ENCODE measurements at regions not wholly inside any gene's neighbourhood (a gene's known extent, or its start where the extent isn't known, plus 50 kb on each side); places are given as distances from the start of the nearest gene placed in this dataset.
A peak's percentile ranks its signal among the peaks of the same experiment; 100 is the strongest.

DNA sequence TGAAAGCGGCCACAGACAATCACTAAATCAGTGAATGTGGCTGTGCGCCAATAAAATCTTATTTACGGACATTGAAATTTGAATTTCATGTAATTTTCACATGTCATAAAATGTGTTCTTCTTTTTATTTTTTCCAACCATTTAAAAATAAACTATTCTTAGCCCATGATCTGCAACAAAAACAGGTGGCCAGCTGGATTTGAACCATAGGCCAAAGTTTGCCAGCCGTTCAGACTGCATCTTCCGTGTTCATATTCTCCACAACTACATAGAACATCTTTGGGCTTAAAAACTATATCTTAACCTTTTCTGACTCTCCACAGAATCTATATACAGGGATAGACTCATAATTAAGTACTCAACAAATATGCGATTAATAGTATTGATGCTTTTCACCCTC is 81.2 kb upstream of the RALGPS2 start (continued):
- no peak for TF ChIP-seq ZEB2 (tag by site-specific recombination; IDR thresholded peaks at IDR 0.05)
- TF ChIP-seq, protein P1, sequence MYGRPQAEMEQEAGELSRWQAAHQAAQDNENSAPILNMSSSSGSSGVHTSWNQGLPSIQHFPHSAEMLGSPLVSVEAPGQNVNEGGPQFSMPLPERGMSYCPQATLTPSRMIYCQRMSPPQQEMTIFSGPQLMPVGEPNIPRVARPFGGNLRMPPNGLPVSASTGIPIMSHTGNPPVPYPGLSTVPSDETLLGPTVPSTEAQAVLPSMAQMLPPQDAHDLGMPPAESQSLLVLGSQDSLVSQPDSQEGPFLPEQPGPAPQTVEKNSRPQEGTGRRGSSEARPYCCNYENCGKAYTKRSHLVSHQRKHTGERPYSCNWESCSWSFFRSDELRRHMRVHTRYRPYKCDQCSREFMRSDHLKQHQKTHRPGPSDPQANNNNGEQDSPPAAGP (tag by site-specific recombination; IDR thresholded peaks at IDR 0.05), result no peak
- no peak for TF ChIP-seq ZNF585B (tag by site-specific recombination; IDR thresholded peaks at IDR 0.05)
- TF ChIP-seq ZNF518A (tag by site-specific recombination; conservative IDR thresholded peaks at IDR 0.05; ENCODE audit: low read depth), result no peak
- no peak for TF ChIP-seq ZIC2 (tag by site-specific recombination; IDR thresholded peaks at IDR 0.05)

DNA sequence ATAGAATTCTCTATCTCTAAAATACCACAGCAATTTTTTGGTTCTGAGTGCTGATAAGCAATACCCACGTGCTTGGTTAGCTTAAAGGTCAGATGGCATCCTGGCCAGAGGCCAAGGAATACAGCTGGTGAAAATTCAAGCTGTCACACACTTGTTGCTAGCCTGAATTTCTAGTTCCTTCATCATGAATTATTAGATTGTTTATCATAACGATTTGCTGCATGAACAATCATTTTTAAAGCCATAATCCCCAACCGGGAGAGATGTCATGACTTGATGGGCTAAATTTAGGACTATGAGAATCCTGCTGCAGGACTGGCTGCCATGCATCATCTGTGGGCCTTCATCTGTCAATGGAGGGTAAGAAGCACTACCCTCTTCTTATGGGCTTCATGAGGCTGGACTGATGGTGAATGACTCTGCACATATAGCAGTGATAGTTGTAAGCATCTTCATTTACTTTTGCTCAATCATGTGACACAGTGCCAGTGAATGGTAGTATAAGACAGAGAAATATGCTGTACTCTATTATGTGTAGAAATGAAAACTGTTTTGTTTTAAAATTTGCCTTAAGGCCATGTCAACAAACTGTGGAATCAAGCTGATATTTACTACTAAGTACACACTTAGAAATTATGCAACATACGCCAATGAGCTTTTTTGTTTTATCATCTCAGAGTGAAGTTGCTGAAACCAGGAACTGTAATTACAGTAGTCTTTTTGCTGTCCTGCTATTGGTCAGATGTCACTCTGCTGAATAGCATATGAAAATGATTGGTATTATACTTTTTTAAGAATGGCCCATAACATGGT is 80.5 kb upstream of the RALGPS2 start:
- TF ChIP-seq TRIM28 (IDR thresholded peaks at IDR 0.05; ENCODE audit: borderline replicate concordance, low read length) (0 out of 2 replicates have a peak, but pooled peaks have one; percentile 22), ZNF350 (tag by site-specific recombination; IDR thresholded peaks at IDR 0.05) (no peak), FEZF1 (tag by site-specific recombination; IDR thresholded peaks at IDR 0.05) (no peak), SCRT2 (tag by site-specific recombination; IDR thresholded peaks at IDR 0.05) (peak; percentile 84)
- Histone ChIP-seq H3K4me1 (ENCODE audit: control insufficient read depth, insufficient read depth, low read length) (peaks cover 5% of the 10 kb centered on the region), H3K4me3 (ENCODE audit: low read depth, low read length) (no peak overlapping the region), H3K27ac (ENCODE audit: extremely low read depth, low read depth, low read length) (no peak overlapping the region), H3K9me3 (ENCODE audit: control insufficient read depth, insufficient read depth, low read depth, low read length) (no peaks in the 10 kb centered on the region), H3K36me3 (ENCODE audit: control insufficient read depth in 2 of 2, insufficient read depth in 1 of 2, low read length in 2 of 2) (no peaks in the 10 kb centered on the region)
- ChIA-PET CTCF (interaction anchor here (0.7 to 1.4 kb wide), 2 partner anchors 9 to 72 kb away, joined by 3 read pairs; no protein-coding TSS in a partner anchor), POLR2A (no interaction called here)

GRCh38 chr1:178645157-178645807 is 79.8 kb upstream of the RALGPS2 start:
- H3K36me3 ChIP-seq (ENCODE audit: control insufficient read depth in 2 of 2, insufficient read depth in 1 of 2, low read length in 2 of 2), result no peaks in the 10 kb centered on the region
- H3K9me3 ChIP-seq (ENCODE audit: control insufficient read depth, insufficient read depth, low read depth, low read length), result no peaks in the 10 kb centered on the region
- H3K4me3 ChIP-seq (ENCODE audit: low read depth, low read length), result no peak overlapping the region
- ChIA-PET POLR2A (no interaction called here), CTCF (interaction anchor here (1.4 kb wide), 1 partner anchor 10 kb away, joined by 3 read pairs; no protein-coding TSS in a partner anchor)
- H3K27ac ChIP-seq (ENCODE audit: extremely low read depth, low read depth, low read length), result no peak overlapping the region
- peaks cover 5% of the 10 kb centered on the region for H3K4me1 ChIP-seq (ENCODE audit: control insufficient read depth, insufficient read depth, low read length)
- TF ChIP-seq ZFP41 (tag by site-specific recombination; IDR thresholded peaks at IDR 0.05; ENCODE audit: borderline replicate concordance) (no peak), KLF16 (tag by site-specific recombination; IDR thresholded peaks at IDR 0.05) (no peak), ZNF423 (tag by site-specific recombination; IDR thresholded peaks at IDR 0.05) (no peak), ZBTB7A (tag by site-specific recombination; IDR thresholded peaks at IDR 0.05; ENCODE audit: low read depth) (no peak), ZNF138 (tag by site-specific recombination; IDR thresholded peaks at IDR 0.05; ENCODE audit: borderline replicate concordance) (no peak), ZNF580 (tag by site-specific recombination; IDR thresholded peaks at IDR 0.05) (no peak), HOXC10 (CRISPR knock-in tag; IDR thresholded peaks at IDR 0.05) (no peak), ZNF239 (tag by site-specific recombination; IDR thresholded peaks at IDR 0.05) (no peak), OSR2 (tag by site-specific recombination; IDR thresholded peaks at IDR 0.05) (no peak), ZSCAN30 (tag by site-specific recombination; IDR thresholded peaks at IDR 0.05) (no peak)
- TF ChIP-seq, protein P2, sequence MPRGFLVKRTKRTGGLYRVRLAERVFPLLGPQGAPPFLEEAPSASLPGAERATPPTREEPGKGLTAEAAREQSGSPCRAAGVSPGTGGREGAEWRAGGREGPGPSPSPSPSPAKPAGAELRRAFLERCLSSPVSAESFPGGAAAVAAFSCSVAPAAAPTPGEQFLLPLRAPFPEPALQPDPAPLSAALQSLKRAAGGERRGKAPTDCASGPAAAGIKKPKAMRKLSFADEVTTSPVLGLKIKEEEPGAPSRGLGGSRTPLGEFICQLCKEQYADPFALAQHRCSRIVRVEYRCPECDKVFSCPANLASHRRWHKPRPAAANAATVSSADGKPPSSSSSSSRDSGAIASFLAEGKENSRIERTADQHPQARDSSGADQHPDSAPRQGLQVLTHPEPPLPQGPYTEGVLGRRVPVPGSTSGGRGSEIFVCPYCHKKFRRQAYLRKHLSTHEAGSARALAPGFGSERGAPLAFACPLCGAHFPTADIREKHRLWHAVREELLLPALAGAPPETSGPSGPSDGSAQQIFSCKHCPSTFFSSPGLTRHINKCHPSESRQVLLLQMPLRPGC (tag by site-specific recombination; IDR thresholded peaks at IDR 0.05), result no peak
- TF ChIP-seq, protein P1 (tag by site-specific recombination; IDR thresholded peaks at IDR 0.05), result no peak
- TF ChIP-seq, protein P3, sequence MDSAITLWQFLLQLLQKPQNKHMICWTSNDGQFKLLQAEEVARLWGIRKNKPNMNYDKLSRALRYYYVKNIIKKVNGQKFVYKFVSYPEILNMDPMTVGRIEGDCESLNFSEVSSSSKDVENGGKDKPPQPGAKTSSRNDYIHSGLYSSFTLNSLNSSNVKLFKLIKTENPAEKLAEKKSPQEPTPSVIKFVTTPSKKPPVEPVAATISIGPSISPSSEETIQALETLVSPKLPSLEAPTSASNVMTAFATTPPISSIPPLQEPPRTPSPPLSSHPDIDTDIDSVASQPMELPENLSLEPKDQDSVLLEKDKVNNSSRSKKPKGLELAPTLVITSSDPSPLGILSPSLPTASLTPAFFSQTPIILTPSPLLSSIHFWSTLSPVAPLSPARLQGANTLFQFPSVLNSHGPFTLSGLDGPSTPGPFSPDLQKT (IDR thresholded peaks at IDR 0.05; ENCODE audit: borderline replicate concordance, low read depth, low read length), result no peak

Data from HEK293 (cell line).